ENCODE measurements at regions not wholly inside any gene's neighbourhood (a gene's known extent, or its start where the extent isn't known, plus 50 kb on each side); places are given as distances from the start of the nearest gene placed in this dataset.

DNA sequence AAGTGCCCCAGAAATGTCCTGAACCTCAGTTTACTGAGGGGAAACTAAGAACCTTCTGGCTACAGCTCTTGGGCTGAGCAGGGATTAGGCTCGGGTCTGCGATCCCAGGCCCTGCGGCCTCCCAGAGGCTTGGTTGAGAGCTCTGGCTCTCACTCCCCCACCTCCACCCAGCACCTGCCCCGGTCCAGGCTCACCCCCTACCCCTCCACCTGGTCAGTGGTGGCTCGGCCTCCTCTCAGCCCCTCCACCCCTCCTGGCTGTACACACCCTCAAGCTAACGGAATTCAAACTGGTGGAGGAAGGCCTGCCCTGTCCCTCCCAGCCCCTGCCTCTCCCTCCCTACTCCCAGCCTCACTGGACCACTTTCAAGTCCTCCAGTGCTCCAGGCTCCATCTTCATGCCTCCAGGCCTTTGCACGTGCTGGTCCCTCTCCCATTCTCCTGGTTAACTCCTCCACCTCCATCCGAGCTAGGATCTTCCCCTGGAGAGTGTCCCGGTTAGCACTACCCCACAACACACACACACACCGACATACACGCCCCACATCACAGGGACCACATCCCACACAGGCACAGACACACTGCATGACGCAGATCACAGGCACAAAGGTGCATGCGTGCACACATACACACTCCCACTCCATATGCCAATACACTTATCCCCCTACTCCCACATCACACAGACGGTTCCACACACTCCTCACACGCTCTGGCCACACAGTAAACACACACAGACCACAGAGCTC lies 130.9 kb downstream of the C9orf50 start:
- no peak for DNase-seq (ENCODE audit: low read depth in 2 of 2)

DNA sequence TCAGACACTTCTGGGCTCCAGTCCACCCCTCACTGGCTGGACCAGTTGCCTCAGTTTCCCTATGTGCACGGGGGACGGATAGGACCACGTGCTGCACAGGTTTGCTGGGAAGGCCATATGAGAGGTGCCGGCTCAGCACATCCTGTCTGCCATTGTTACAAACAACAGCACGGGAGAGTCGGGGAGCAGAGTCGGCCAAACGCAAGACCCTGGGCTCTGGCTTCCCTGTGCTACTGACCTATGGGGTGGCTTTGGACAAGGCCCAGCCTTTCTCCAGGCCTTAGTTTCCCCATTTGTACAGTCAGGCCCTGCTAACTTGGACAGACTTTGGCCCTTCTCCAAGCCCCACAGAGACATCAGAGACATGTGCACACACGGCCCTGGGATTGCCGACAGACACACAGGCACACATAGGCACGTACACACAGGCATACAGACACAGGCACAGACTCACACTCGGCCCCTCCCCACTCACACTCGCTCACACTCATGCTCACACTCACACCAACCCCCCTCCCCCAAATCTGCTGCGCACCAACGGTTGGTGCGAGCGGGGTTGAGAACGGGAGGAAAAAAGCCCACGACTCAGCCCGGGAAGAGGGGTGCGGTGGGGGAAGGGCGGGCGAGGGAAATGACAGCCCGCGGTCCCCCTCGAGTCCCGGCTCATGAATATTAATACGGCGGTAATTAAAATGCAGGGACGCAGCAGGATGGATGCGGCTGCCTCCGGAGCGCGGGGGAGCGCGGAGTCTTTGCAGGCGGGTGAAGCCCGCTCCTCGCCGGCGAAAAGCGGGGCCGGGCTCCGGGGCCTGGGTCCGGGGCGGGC lies 133.0 kb downstream of the C9orf50 start:
- DNase-seq (ENCODE audit: low read depth in 2 of 2): peak in 1 of 2 donors; percentile 20

DNA sequence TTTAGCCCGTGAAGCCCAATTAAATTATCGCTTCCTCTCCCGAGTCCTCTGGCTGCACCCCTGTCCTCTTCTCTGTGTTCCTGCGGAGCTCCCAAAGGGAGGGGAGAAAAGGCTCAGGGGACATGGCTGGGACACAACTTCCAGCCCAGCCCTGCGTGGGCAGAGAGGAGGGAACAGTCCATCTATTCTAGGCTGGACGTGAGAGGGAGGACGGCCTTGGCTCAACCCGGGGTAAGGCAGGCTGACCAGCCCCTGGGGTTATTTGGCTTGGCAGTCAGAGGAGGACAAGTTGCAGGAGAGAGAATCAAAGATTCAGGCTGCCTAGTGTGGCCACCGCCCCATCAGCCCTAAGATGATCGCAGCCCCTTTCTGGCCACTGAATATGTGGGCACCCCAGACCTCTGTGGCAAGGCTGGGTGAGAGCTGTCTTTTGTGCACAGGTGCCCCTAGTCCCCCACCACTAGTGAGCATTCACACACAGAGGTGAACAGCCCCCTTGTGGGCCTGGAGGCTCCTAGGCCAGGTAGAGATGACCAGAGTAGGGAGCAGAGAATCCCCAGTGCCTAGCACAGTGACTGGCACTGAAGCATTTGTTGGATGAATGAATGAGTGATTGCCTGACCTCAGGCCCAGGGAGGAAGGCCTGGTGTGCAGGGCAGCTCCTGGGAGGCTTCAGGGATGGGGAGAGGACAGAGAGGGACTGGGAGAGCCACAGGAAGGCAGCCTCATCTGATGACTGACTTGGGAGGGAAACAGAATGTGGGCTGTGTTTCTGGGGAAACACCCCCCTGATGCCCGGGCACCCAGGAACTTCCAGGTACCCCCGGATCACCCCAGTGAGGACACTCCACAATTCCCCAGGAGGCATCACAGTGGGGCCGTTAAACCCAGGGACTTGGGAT lies 133.9 kb downstream of the C9orf50 start:
- no peak for DNase-seq (ENCODE audit: low read depth in 2 of 2)

DNA sequence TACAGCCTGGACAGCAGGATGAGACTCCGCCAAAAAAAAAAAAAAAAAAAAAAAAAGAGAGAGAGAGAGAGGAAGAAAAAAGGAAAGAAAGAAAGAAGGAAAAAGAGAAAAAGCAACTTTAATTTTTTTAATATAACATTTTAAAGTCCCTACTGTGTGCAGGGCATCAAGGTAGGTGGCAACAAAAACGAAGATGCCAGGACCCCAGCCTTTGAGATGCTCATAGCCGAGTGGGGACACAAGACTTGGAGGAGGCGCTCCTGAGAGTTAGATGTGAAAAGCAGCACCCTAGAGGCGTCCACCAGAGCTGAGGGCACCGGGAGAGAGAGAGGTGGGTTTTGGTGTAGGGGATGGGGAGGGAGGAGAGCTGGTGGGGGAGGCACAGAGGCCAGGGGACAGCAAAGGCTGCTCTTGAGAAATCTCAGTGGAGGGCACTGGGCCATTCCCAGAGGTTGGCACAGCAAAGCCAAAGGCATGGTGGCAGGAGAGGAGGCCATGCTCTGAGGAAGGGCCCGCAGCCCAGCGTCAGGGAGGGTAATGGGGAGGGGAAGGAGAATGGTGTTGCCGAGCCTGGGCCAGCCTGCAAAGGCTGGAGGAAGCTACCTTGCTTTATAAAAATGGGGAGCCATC lies 135.6 kb downstream of the C9orf50 start:
- no peak for DNase-seq (ENCODE audit: low read depth in 2 of 2)

DNA sequence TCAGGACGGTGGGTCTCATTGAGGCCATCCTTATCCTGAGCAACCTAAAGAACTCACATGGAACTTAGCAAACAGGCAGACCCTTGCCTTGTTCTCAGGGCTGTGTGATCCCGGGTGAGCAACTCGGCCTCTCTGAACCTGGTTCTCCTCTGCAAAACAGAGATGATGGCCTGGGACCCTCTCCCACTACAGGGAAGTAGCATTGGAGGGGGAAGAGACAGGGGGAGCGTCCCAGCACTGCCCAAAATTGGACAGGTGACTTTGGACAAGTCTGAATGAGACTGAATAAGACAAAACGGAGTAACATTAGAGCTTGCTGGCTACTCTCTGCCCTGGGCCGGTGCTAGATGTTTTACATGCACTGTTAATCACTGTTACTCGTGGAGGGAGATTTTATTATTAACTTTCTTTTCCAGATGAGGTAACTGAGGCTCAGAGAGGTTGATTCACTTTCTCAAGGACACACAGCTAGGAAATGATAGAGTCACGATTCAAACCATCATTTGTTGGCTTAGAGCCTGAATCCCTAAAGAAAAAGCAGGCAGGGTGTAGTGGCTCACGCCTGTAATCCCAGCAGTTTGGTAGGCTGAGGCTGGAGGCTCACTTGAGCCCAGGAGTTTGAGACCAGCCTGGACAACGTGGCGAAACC lies 136.4 kb downstream of the C9orf50 start:
- no peak for DNase-seq (ENCODE audit: low read depth in 2 of 2)

DNA sequence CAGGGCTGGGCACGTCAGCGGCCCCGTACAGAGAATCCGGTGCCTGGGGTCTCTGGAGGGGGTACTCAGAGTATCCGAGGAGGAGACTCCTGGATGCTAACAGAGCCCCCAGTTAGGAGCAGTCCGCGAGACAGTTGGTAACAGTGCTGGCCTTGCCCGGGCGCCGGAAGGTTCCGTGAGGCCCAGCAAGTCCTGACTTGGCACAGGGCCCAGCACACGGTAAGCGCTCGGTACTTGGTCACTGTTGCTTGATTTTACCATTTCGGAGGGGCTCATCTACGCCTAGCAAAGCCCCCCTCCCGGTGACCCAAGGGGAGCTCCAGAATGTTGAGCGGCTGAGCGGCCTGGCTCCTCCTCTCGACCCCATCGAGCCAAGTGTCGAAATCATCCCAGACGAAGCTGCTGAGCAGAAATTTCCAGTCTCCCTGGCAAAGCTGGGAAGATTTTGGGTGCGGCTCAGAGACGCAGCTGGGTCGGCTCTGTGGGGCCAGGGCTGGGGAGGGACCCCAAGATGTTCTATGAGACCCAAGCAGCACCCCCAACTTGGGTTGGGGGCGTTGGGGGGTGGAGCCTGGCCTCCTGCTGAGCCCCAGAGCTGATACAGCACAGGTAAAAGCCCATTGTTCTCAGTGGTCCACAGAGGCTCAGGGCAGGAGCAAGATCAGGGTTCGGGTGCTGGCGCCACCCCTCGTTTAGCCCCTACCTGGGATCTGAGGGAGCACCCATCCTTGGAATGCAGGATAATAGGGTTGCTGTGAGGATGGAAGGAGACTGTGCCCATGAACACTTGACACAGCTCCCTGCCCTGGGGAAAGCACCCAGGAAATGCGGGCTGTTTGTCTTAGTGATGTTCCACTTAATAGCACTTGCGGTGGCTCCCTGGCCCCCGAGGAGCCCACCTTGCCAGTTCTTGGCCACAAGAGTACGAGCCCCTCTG lies 137.2 kb downstream of the C9orf50 start:
- no peak for DNase-seq (ENCODE audit: low read depth in 2 of 2)

DNA sequence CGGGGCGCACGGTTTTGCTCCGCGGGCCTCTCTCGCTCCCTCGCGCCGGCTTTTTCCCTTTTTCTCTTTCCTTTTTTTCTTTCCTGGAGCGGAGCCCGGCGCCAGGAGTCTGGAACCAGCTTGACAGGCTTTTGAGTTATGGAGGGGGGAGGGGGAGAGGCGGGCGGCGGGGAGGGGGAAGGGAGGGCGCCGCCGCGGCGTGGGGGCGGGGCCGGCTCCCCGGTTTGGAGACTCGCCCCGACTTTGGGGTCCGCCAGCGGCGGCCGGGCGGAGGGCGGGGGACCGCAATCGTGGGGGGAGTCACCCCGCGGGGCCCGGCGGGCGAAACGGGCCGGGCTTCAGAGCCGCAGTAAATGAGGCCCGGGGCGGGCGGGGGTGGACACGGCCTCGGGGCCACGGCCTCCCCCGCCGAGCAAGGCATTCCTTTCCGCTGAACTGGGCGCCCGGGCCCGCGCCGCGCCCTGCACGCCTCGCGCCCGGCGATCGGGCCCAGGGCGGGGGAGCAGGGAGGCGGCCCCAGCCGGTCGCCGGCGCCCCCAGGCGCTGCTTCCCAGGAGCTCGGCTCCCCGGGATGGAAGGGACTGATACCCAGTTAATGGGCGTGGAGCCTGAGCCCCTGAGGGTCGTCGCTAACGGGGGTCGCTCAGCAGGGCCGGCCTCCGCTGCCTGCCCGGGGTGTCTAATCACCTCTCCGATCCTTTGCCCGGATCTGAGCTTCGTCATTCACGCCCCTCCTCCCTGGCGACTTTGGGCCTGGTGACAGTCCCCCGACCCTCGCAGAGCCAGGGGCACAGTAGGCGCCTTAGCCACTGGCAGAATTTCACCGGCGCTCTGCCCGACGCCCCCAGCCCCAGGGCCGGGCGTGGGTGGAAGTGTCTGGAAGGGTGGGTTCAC lies 138.1 kb downstream of the C9orf50 start:
- no peak for DNase-seq (ENCODE audit: low read depth in 2 of 2)

DNA sequence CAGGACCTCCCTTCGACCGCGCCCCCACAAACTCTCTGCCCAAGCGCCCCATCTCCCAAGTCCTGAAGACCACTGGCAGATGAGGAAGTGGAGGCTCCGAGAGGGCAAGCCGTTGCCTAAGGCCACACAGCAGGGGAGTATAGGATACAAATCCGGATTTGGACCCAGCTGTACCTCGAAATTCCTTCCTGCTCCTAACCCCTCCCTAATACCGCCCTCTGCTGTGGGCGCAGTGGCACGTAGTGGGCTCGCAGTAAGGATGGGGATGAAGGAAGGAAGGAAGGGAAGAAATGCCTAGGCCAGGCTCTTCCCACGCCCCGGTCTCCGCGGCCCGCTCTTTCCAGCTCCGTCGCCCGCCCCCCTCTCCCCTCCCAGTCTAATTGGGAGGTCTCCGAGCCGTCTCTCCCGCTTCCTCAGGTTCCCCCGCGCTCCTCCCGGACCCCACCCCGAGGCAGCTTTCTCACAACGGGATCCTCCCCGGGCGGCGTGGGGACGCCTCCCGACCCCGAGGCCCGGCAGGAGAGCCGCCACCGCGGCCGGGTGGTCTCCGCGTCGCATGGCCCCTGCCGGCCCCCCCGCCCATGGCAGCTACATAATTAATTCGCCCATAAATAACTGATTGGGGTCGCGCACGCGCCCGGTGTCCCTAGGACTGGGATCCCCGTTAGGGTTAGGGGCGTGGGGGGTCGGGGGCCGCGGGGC lies 138.9 kb downstream of the C9orf50 start:
- DNase-seq (ENCODE audit: low read depth in 2 of 2): no peak

DNA sequence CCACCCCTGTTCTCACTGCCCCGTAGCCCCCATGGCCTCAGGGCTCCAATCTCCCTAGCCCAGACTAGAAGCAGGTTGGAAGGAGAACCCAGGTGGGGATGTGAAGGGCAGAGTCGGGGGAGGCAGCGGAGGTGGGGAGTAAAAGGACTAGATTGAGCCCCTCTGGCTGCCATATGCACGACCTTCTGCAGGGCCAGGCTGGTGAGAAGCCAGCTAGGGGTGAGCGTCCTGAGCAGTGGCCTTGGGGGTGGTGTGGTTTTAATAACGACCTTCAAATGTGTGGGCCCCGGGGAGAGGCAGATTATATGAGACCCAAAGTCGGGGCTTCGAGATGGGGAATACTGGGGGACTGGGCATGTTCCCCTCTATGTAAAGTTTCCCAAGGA lies 139.5 kb downstream of the C9orf50 start:
- DNase-seq (ENCODE audit: low read depth in 2 of 2): no peak

DNA sequence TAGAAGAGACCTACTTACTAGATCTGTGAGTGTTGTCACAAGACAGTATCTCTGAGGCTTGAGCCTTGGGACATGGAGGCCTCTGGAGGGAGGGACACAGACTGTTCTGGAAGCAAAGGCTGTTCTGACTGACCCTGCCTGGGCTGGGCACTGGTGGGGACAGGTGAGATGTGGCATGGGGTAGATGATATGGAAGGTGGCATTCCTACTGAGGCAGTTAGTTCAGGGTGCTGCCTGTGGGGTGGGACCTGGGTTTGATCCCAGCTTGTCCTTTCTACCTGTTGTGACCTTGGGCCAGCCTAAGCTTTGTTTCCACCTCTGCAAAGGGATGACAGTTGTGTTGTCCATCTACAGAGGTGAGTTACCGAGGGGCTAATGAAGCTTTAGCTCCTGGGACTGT lies 140.2 kb downstream of the C9orf50 start:
- DNase-seq (ENCODE audit: low read depth in 2 of 2): no peak

DNA sequence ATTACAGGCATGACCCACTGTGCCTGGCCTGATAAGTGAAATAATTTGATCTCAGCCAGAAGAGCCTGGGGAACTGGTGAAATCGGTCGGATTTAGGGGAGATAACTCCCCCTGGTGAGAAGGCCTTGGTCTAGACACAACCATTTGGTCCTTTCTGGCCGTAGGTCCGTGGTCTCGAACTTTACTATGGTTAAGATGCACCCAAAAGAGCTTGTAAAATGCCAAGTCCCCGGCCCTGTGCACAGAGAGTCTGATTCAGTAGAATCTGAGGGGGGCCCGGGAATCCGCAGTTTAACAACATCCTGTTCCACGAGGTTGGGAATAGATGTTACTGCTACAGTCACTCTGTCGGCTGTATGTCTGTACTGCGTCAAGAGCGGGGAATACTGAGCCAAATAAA lies 140.7 kb downstream of the C9orf50 start:
- DNase-seq (ENCODE audit: low read depth in 2 of 2): no peak

DNA sequence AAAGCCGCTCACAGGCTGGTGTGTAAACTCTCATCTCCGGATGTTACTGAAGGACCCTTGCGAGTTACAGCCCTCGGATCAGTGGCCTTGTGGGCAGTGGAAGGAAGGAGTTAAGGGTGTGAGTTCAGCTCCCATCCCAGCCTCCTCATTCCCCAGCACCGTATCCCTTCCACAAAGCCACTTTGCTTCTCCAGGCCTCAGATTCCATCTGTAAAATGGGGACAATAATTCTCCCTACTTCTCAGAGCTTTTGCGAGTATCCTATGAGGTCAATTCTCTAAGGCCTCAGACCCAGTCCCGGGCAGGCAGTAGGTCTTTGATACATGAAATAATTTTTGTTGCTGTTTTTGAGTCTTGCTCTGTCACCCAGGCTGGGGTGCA lies 141.3 kb downstream of the C9orf50 start:
- no peak for DNase-seq (ENCODE audit: low read depth in 2 of 2)

DNA sequence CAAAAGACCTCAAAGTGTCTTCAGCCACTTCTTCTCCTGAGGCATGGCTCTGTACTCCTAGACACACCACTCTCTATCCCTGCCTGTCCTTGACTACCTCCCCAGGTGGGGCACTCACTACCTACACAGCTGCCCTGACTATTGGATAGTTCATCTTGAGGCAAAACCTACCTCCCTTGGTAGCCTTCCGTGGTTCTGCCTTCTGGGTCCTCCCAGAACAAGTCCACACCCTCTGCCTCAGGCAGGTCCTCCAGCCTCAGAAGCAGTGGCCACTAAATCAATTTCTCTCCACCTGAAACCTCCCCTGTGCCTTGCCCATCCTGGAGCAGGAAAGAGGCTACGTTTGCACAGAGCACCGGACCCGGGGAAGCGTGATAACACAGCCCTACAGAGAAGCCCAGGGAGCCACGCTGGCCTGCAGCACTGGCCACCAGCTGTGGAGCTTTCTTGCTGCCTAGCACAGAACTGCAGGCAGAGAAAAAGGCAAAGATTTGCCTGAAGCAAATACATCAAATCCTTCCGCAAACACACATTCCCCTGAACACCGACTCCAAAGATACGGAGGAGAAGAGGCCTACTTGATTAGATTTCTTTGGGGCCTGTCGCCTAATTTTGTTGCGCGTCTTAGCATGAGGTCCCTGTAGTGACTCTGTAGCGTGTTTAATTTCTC lies 141.8 kb downstream of the C9orf50 start:
- DNase-seq (ENCODE audit: low read depth in 2 of 2): no peak

DNA sequence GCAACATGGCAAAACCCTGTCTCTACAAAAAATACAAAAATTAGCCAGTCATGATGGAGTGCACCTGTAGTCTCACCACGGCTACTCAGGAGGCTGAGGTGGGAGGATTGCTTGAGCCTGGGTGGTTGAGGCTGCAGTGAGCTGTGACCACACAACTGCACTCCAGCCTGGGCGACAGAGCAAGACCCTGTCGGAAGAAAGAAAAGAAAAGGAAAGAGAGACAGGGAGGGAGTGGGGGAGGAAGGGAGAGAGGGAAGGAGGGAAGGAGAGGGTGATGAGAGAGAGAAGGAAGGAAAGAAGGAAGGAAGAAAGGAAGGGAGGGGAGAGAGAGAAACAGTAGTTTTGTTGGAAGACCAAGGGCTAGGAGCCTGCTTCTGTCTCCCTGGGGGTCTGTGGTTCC lies 142.4 kb downstream of the C9orf50 start:
- no peak for DNase-seq (ENCODE audit: low read depth in 2 of 2)

DNA sequence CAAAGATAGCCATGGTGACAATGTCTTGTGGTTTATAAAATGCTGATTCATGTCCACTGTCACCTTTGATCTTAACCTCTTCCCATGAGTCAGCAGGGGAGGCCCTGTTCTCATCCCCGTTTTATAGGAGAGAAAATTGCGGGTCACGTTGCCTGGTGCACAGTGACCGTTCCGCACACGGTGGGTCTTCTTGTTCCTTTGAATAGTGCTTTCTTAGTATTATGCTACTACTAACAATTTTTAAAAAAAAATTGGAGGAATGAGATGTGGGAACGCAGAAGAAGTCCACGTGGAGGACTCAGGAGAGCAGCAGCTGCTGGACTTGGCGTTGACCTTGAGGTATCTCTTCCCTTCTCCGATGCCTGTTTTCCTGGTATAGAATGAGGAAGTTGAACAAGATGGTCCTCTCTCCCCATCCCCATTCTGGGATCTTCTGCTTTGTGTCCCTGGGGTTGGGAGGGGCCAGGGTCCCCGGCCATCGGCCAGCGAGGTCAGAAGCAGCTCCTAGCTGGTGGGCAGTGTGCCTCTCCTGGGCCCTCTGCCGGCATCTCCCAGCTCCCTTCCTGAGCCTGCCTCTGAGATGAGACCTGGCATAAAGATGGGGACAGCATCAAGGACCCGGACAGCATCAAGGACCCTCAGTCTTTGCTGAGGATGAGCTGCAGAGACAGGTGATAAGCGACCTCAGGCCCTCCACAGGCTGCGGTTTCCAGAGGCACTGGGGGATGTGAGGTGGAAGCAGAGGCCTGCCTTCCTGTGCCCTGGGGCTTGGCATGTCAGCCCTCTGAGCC lies 143.9 kb downstream of the C9orf50 start:
- DNase-seq (ENCODE audit: low read depth in 2 of 2): no peak

DNA sequence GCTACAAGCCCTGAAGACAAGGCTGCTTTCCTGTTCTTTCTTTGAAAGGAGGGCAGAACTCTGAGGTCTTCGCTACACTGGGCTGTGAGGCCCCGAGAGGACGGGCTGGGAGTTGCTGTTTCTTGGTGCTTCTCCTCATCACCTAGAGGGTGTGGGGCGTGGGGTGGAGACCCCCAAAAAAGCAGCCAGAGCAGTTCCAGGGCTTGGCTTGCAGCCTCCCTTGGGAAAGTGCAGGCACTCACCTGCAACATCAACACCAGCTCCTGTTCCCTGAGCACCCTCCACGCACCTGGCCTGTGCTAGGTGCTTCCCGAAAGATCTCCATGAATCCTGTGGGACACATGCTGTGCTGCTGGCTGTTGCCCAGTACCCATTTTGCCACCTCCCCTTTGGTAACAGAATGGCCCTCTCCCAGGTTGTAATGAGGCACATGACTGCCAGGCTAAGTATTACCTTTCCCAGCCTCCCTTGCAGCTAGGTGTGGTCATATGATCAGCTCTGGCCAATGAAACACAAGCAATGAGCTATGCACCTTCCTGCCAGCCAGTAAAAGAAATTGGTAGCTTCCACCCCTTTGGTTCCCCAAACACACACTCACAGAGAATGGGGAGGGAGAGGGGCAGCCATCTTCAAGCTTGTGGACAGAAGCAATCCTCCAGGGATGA lies 146.0 kb downstream of the C9orf50 start:
- no peak for DNase-seq (ENCODE audit: low read depth in 2 of 2)
